ENCODE measurements at regions not wholly inside any gene's neighbourhood (a gene's known extent, or its start where the extent isn't known, plus 50 kb on each side); places are given as distances from the start of the nearest gene placed in this dataset.

GRCh38 chr17:72432143-72432621, 311.4 kb downstream of the SOX9 start:
- Histone ChIP-seq H3K4me1 (no peaks in the 10 kb centered on the region), H3K9me3 (no peaks in the 10 kb centered on the region), H3K27me3 (no peaks in the 10 kb centered on the region), H3K4me3 (no peak overlapping the region), H3K27ac (no peak overlapping the region), H3K36me3 (no peaks in the 10 kb centered on the region)
- intact Hi-C loops (cut with DNase I): no loop called here
- no peak for TF ChIP-seq POLR2A (IDR thresholded peaks at IDR 0.05)
- TF ChIP-seq POLR2AphosphoS5 (IDR thresholded peaks at IDR 0.05; ENCODE audit: insufficient read depth in 1 of 2, low read depth in 1 of 2): no peak
- no peak for TF ChIP-seq CTCF (IDR thresholded peaks at IDR 0.05)
- DNase-seq (ENCODE audit: extremely low spot score in 2 of 2): no peak

- no peak for TF ChIP-seq POLR2A (IDR thresholded peaks at IDR 0.05)
- TF ChIP-seq POLR2AphosphoS5 (IDR thresholded peaks at IDR 0.05; ENCODE audit: insufficient read depth in 1 of 2, low read depth in 1 of 2): no peak
- no peak for TF ChIP-seq CTCF (IDR thresholded peaks at IDR 0.05)
- intact Hi-C loops (cut with DNase I): no loop called here
- Histone ChIP-seq H3K9me3 (no peaks in the 10 kb centered on the region), H3K4me1 (no peaks in the 10 kb centered on the region), H3K36me3 (no peaks in the 10 kb centered on the region), H3K27me3 (no peaks in the 10 kb centered on the region), H3K27ac (no peak overlapping the region), H3K4me3 (no peak overlapping the region)
- DNase-seq (ENCODE audit: extremely low spot score in 2 of 2): no peak
Observed at GRCh38 chr17:72432881-72433280, 312.1 kb downstream of the SOX9 start.

GRCh38 chr17:72433797-72434196, 313.0 kb downstream of the SOX9 start:
- H3K4me3 ChIP-seq: no peak overlapping the region
- intact Hi-C loops (cut with DNase I): no loop called here
- no peaks in the 10 kb centered on the region for H3K36me3 ChIP-seq
- DNase-seq (ENCODE audit: extremely low spot score in 2 of 2): no peak
- no peaks in the 10 kb centered on the region for H3K4me1 ChIP-seq
- no peak for TF ChIP-seq POLR2AphosphoS5 (IDR thresholded peaks at IDR 0.05; ENCODE audit: insufficient read depth in 1 of 2, low read depth in 1 of 2)
- no peak for TF ChIP-seq CTCF (IDR thresholded peaks at IDR 0.05)
- no peak for TF ChIP-seq POLR2A (IDR thresholded peaks at IDR 0.05)
- H3K9me3 ChIP-seq: no peaks in the 10 kb centered on the region
- H3K27me3 ChIP-seq: no peaks in the 10 kb centered on the region
- H3K27ac ChIP-seq: no peak overlapping the region

- H3K27ac ChIP-seq: no peak overlapping the region
- H3K27me3 ChIP-seq: no peaks in the 10 kb centered on the region
- DNase-seq (ENCODE audit: extremely low spot score in 2 of 2): no peak
- no peaks in the 10 kb centered on the region for H3K36me3 ChIP-seq
- no peaks in the 10 kb centered on the region for H3K9me3 ChIP-seq
- H3K4me3 ChIP-seq: no peak overlapping the region
- no peak for TF ChIP-seq POLR2AphosphoS5 (IDR thresholded peaks at IDR 0.05; ENCODE audit: insufficient read depth in 1 of 2, low read depth in 1 of 2)
- no peak for TF ChIP-seq POLR2A (IDR thresholded peaks at IDR 0.05)
- TF ChIP-seq CTCF (IDR thresholded peaks at IDR 0.05): no peak
- intact Hi-C loops (cut with DNase I): no loop called here
- no peaks in the 10 kb centered on the region for H3K4me1 ChIP-seq
Observed at GRCh38 chr17:72434581-72434980, 313.8 kb downstream of the SOX9 start.

- DNase-seq (ENCODE audit: extremely low spot score in 2 of 2): no peak
- H3K4me1 ChIP-seq: no peaks in the 10 kb centered on the region
- intact Hi-C loops (cut with DNase I): no loop called here
- no peaks in the 10 kb centered on the region for H3K9me3 ChIP-seq
- H3K27me3 ChIP-seq: no peaks in the 10 kb centered on the region
- no peak for TF ChIP-seq CTCF (IDR thresholded peaks at IDR 0.05)
- TF ChIP-seq POLR2A (IDR thresholded peaks at IDR 0.05): no peak
- TF ChIP-seq POLR2AphosphoS5 (IDR thresholded peaks at IDR 0.05; ENCODE audit: insufficient read depth in 1 of 2, low read depth in 1 of 2): no peak
- no peak overlapping the region for H3K27ac ChIP-seq
- H3K36me3 ChIP-seq: no peaks in the 10 kb centered on the region
- no peak overlapping the region for H3K4me3 ChIP-seq
Observed at GRCh38 chr17:72434991-72435618, 314.3 kb downstream of the SOX9 start.

Data from vagina (tissue), 2 donors.